ENCODE measurements at regions not wholly inside any gene's neighbourhood (a gene's known extent, or its start where the extent isn't known, plus 50 kb on each side); places are given as distances from the start of the nearest gene placed in this dataset.

DNA sequence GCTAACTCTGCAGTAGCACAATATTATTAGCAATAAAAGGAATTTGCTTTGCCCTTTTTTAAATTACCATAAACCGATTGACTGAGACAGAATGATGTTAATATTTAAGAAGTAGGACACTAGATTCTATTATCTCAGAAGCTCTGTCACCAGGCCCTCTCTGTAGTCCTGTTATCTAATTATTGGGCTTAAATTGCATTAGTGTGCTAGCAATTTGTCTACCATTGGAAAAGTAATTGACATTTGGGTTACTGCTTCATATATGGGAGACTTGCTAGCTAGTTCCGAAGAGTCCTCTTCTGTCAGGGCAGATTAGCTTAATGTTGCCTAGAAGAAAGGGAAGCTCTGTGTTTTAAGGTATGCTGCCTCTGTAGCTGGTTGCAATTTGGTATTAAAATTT lies 1107.3 kb upstream of the EEF2KMT start:
- TF ChIP-seq EGR1 (IDR thresholded peaks at IDR 0.05) = no peak
- no peak for TF ChIP-seq YY1 (IDR thresholded peaks at IDR 0.05; ENCODE audit: low read depth)
- TF ChIP-seq ZBTB7A (IDR thresholded peaks at IDR 0.05; ENCODE audit: low read depth) = no peak
- TF ChIP-seq FOXM1 (IDR thresholded peaks at IDR 0.05; ENCODE audit: borderline replicate concordance, low read depth) = no peak
- no peak for TF ChIP-seq TCF12 (IDR thresholded peaks at IDR 0.05; ENCODE audit: low read depth)
- no peak for TF ChIP-seq NFIC (IDR thresholded peaks at IDR 0.05)
- TF ChIP-seq, protein P1, sequence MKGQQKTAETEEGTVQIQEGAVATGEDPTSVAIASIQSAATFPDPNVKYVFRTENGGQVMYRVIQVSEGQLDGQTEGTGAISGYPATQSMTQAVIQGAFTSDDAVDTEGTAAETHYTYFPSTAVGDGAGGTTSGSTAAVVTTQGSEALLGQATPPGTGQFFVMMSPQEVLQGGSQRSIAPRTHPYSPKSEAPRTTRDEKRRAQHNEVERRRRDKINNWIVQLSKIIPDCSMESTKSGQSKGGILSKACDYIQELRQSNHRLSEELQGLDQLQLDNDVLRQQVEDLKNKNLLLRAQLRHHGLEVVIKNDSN (IDR thresholded peaks at IDR 0.05) = no peak
- TF ChIP-seq TAF1 (IDR thresholded peaks at IDR 0.05; ENCODE audit: low read depth) = no peak

DNA sequence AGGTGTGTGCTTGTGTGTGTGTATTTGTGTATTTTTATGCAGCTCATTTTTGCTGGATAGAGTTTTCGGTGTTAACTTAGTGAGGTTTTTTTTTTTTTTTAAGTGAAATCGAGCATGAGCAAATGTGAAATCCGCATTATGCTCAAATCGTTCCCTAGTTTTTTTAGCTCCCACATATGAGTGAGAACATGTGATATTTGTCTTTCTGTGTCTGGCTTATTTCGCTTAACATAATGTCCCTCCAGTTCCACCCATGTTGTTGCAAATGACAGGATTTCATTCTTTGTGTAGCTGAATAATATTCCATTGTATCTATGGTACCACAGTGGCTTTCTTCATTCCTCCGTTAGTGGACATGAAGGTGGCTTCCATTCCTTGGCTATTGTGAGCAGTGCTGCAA lies 1103.3 kb upstream of the EEF2KMT start:
- TF ChIP-seq NFIC (IDR thresholded peaks at IDR 0.05) (no peak), CEBPB (IDR thresholded peaks at IDR 0.05) (no peak), TEAD4 (IDR thresholded peaks at IDR 0.05) (no peak), ZBTB7A (IDR thresholded peaks at IDR 0.05; ENCODE audit: low read depth) (no peak), EGR1 (IDR thresholded peaks at IDR 0.05) (no peak), TAF1 (IDR thresholded peaks at IDR 0.05; ENCODE audit: low read depth) (no peak), EP300 (IDR thresholded peaks at IDR 0.05; ENCODE audit: borderline replicate concordance) (no peak), YY1 (IDR thresholded peaks at IDR 0.05; ENCODE audit: low read depth) (no peak), CREB1 (IDR thresholded peaks at IDR 0.05; ENCODE audit: low read depth) (no peak), FOXM1 (IDR thresholded peaks at IDR 0.05; ENCODE audit: borderline replicate concordance, low read depth) (no peak), RAD21 (IDR thresholded peaks at IDR 0.05; ENCODE audit: low read depth) (no peak), TCF12 (IDR thresholded peaks at IDR 0.05; ENCODE audit: low read depth) (no peak)
- TF ChIP-seq, protein P2, sequence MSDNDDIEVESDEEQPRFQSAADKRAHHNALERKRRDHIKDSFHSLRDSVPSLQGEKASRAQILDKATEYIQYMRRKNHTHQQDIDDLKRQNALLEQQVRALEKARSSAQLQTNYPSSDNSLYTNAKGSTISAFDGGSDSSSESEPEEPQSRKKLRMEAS (IDR thresholded peaks at IDR 0.05) = no peak
- TF ChIP-seq, protein P3, sequence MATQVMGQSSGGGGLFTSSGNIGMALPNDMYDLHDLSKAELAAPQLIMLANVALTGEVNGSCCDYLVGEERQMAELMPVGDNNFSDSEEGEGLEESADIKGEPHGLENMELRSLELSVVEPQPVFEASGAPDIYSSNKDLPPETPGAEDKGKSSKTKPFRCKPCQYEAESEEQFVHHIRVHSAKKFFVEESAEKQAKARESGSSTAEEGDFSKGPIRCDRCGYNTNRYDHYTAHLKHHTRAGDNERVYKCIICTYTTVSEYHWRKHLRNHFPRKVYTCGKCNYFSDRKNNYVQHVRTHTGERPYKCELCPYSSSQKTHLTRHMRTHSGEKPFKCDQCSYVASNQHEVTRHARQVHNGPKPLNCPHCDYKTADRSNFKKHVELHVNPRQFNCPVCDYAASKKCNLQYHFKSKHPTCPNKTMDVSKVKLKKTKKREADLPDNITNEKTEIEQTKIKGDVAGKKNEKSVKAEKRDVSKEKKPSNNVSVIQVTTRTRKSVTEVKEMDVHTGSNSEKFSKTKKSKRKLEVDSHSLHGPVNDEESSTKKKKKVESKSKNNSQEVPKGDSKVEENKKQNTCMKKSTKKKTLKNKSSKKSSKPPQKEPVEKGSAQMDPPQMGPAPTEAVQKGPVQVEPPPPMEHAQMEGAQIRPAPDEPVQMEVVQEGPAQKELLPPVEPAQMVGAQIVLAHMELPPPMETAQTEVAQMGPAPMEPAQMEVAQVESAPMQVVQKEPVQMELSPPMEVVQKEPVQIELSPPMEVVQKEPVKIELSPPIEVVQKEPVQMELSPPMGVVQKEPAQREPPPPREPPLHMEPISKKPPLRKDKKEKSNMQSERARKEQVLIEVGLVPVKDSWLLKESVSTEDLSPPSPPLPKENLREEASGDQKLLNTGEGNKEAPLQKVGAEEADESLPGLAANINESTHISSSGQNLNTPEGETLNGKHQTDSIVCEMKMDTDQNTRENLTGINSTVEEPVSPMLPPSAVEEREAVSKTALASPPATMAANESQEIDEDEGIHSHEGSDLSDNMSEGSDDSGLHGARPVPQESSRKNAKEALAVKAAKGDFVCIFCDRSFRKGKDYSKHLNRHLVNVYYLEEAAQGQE (IDR thresholded peaks at IDR 0.05; ENCODE audit: low read depth) = no peak
- TF ChIP-seq, protein P1 (IDR thresholded peaks at IDR 0.05) = no peak

DNA sequence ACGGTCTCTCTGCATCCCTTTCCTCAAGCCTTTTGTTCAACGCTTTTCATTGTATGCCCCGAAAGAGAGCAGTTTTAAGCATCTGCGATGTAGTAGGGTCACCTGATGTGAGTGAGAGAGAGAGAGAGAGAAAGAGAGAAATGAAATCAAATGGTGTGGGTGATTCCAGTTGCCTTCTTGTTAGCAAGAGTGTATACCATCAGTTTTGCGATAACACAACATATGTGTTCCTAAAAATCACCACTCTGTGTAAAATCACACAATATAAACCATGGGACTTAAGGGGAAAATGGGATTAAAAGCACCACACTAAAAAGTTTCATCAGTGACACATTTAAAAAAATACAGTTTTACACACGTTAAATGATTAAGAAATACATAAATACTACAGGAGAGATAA lies 1102.7 kb upstream of the EEF2KMT start:
- TF ChIP-seq TEAD4 (IDR thresholded peaks at IDR 0.05) (no peak), FOXM1 (IDR thresholded peaks at IDR 0.05; ENCODE audit: borderline replicate concordance, low read depth) (no peak)

DNA sequence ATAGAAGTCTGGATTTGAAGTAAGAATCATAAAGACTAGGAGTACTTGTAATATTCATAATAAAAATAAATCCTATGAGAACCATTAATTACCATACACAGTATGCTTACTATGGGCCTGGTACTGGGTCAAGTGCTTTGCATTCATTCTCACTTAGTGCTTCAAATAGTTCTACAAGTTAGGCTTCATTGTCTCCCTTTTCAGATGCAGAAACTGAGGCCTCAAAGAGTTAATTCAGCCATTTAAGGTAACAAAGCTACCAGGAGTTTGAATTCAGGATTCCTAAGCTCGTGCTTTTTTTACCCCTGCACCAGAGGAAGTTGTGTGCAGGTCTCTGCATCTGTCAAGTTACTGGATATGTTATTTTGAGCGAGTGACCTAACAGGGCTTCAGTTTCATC lies 1098.4 kb upstream of the EEF2KMT start:
- TF ChIP-seq FOXM1 (IDR thresholded peaks at IDR 0.05; ENCODE audit: borderline replicate concordance, low read depth) = no peak
- TF ChIP-seq, protein P1 (IDR thresholded peaks at IDR 0.05) = no peak
- no peak for TF ChIP-seq CEBPB (IDR thresholded peaks at IDR 0.05)
- no peak for TF ChIP-seq TCF12 (IDR thresholded peaks at IDR 0.05; ENCODE audit: low read depth)
- TF ChIP-seq, protein P2 (IDR thresholded peaks at IDR 0.05) = no peak

DNA sequence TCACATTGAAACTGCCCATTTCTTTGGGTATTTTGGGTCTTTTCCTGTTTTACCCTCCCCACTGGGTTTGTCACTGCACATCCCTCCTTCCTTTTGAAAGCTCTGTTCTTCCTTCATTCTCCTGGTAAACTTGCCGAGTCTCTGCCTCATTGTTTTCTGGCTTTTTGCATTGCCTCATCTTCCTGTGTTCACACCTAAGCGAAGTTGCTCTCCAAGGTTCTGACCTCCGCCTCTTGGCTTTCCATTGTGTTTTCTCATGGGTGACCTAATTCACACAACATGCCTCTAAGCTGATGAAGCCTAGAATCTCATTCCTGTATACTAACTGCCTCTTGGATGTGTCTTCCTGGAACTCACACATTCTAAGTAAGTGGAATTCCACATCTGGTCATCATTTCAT lies 1096.1 kb upstream of the EEF2KMT start:
- TF ChIP-seq CREB1 (IDR thresholded peaks at IDR 0.05; ENCODE audit: low read depth) = no peak
- TF ChIP-seq, protein P3 (IDR thresholded peaks at IDR 0.05; ENCODE audit: low read depth) = peak; percentile 86
- no peak for TF ChIP-seq NFIC (IDR thresholded peaks at IDR 0.05)
- TF ChIP-seq, protein P2 (IDR thresholded peaks at IDR 0.05) = peak; percentile 62
- TF ChIP-seq TAF1 (IDR thresholded peaks at IDR 0.05; ENCODE audit: low read depth) = no peak
- no peak for TF ChIP-seq YY1 (IDR thresholded peaks at IDR 0.05; ENCODE audit: low read depth)
- TF ChIP-seq FOXM1 (IDR thresholded peaks at IDR 0.05; ENCODE audit: borderline replicate concordance, low read depth) = no peak
- TF ChIP-seq EGR1 (IDR thresholded peaks at IDR 0.05) = no peak
- TF ChIP-seq RAD21 (IDR thresholded peaks at IDR 0.05; ENCODE audit: low read depth) = no peak
- TF ChIP-seq, protein P1 (IDR thresholded peaks at IDR 0.05) = no peak
- no peak for TF ChIP-seq ZBTB7A (IDR thresholded peaks at IDR 0.05; ENCODE audit: low read depth)
- no peak for TF ChIP-seq TCF12 (IDR thresholded peaks at IDR 0.05; ENCODE audit: low read depth)
- no peak for TF ChIP-seq TEAD4 (IDR thresholded peaks at IDR 0.05)
- no peak for TF ChIP-seq CEBPB (IDR thresholded peaks at IDR 0.05)
- no peak for TF ChIP-seq EP300 (IDR thresholded peaks at IDR 0.05; ENCODE audit: borderline replicate concordance)

All from Ishikawa (cell line).